Caki2 (cell line): ENCODE measurements at regions not wholly inside any gene's neighbourhood (a gene's known extent, or its start where the extent isn't known, plus 50 kb on each side); places are given as distances from the start of the nearest gene placed in this dataset.
A peak's percentile ranks its signal among the peaks of the same experiment; 100 is the strongest.

Experiments
- DNase-seq: peaks from one replicate; pipeline ENCODE4 v3.0.0-alpha.2; 2015; ENCODE audit warnings: low read depth
- in situ Hi-C: cut with HindIII; loops from 2 replicates; pipeline ENCODE4 v1.10.0; 2016; ENCODE audit warnings: low sequenced_read_pairs, low pct_unique_long_range_greater_than_20kb, mixed read lengths

- no peak for DNase-seq
- in situ Hi-C loops: no loop called here
Measured at GRCh38 chr21:35208810-35209517, 159.9 kb upstream of the RUNX1 start.

- no peak for DNase-seq
- in situ Hi-C loops: no loop called here
Measured at GRCh38 chr21:35208104-35208503, 159.0 kb upstream of the RUNX1 start.

- DNase-seq: no peak
- in situ Hi-C loops: no loop called here
Measured at GRCh38 chr21:35207322-35207721, 158.2 kb upstream of the RUNX1 start.

GRCh38 chr21:35206141-35207125 lies 157.3 kb upstream of the RUNX1 start:
- no peak for DNase-seq
- in situ Hi-C loops: no loop called here

- in situ Hi-C loops: no loop called here
- DNase-seq: no peak
Measured at GRCh38 chr21:35204850-35205541, 155.9 kb upstream of the RUNX1 start.

GRCh38 chr21:35204125-35204524 lies 155.0 kb upstream of the RUNX1 start:
- no peak for DNase-seq
- in situ Hi-C loops: no loop called here

GRCh38 chr21:35203093-35203977 lies 154.2 kb upstream of the RUNX1 start:
- in situ Hi-C loops: no loop called here
- peak; percentile 50 for DNase-seq

GRCh38 chr21:35202431-35202830 lies 153.3 kb upstream of the RUNX1 start:
- no peak for DNase-seq
- in situ Hi-C loops: no loop called here

GRCh38 chr21:35201799-35202198 lies 152.7 kb upstream of the RUNX1 start:
- no peak for DNase-seq
- in situ Hi-C loops: no loop called here

- no peak for DNase-seq
- in situ Hi-C loops: no loop called here
Measured at GRCh38 chr21:35201288-35201687, 152.2 kb upstream of the RUNX1 start.

- no peak for DNase-seq
- in situ Hi-C loops: no loop called here
Measured at GRCh38 chr21:35199733-35200015, 150.6 kb upstream of the RUNX1 start.

- DNase-seq: no peak
- in situ Hi-C loops: no loop called here
Measured at GRCh38 chr21:35198982-35199732, 150.1 kb upstream of the RUNX1 start.

- in situ Hi-C loops: no loop called here
- no peak for DNase-seq
Measured at GRCh38 chr21:35198565-35198964, 149.5 kb upstream of the RUNX1 start.

GRCh38 chr21:35197992-35198431 lies 148.9 kb upstream of the RUNX1 start:
- in situ Hi-C loops: no loop called here
- DNase-seq: peak; percentile 92

- in situ Hi-C loops: no loop called here
- no peak for DNase-seq
Measured at GRCh38 chr21:35197191-35197590, 148.1 kb upstream of the RUNX1 start.

GRCh38 chr21:35196128-35196527 lies 147.0 kb upstream of the RUNX1 start:
- in situ Hi-C loops: no loop called here
- DNase-seq: no peak

- in situ Hi-C loops: no loop called here
- peak; percentile 30 for DNase-seq
Measured at GRCh38 chr21:35195232-35195631, 146.1 kb upstream of the RUNX1 start.
